ENCODE measurements at regions not wholly inside any gene's neighbourhood (a gene's known extent, or its start where the extent isn't known, plus 50 kb on each side); places are given as distances from the start of the nearest gene placed in this dataset.
A peak's percentile ranks its signal among the peaks of the same experiment; 100 is the strongest.

DNA sequence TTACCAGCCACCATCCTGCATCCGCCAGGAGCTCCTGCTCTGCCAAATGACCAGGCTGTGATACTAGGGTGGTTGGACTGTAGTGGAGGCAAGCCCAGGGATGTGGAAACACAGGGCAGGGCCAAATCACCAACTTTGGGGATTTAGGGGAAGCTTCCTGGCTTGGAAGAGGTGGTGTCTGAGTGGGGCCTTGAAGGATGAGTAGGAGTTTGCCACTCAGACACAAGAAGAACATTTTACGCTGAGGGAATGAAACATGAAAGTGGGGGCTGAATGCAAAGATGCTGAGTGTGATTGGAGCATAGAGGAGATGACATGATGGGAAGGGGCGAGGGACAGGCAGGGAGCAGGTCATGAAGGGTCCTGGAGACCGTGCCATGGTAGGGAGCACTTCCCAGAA is 329.5 kb downstream of the RPS24 start:
- no peak for DNase-seq (ENCODE audit: low read depth)

DNA sequence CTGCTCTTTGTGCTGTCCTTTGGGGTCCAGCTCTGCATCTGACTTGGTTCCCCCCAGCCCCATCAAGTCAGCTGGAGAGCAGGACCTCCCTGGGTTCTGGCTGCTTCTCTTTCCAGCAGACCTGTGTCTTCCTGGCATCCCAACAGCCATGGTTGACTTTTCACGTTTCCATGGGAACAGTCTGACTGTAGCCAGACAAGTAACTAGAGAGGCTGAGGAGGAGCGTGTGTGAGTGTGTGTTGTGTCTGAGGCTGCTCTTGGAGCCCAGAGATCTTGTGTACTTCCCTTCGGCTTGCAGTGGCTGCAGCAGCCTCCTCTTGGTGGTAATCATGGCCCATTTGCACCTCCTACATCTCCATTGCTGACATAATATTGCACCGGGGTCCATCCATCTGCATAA is 332.0 kb downstream of the RPS24 start:
- no peak for DNase-seq (ENCODE audit: low read depth)

DNA sequence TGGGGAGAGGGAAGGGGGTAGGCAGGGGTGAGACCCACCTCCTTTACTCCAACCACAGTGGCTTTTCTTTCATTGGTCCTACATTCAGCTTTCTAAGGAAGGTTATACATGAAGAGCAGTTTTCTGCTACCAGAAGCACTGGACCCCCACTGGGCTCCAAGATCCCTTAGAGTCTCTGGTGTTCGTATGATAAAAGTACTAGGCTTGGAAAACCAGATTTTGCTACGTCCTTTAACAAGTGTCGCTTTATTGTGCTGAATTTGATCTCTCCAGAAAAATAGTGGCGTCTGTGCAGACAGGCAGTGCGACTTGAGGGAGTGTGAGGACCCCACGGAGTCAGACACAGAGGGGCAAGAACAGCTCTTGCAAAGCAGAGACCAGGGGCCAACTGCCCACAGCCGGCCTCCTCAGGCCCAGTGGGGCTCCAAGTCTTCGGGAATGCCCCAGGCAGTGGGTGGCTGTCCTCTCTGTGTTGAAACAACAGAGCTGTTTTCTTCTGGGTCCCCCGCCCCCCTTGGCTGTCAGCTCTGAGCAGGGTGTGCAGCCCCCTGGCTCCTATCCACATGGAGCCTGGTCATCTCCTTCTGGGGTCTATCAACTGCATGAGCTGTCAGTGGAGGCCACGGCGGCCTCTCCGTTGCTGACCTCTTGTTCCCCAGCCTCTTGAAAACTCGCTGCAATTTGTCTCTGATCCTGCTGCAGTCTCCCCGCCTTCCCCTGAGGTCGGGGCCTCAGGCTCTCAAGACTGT is 333.2 kb downstream of the RPS24 start:
- no peak for DNase-seq (ENCODE audit: low read depth)

DNA sequence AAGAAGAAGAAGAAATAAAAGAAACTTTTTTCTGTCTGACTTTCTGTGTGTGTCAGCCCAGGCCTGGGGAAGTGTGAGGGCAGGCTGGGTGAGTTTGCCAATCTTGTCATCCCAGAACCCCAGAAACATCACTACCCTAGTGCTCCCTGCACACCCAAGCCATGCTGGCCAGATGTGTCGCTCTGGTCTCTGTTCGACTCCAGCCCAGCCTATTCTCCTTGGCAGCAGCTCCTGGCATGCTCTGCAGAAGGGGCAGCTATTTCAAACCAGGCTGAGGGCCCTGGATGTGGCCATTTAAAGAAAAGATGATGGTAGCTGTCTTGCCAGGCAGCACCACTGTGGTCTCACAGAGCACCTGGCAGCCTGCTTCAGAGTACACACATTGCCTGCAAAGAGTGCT is 334.1 kb downstream of the RPS24 start:
- no peak for DNase-seq (ENCODE audit: low read depth)

DNA sequence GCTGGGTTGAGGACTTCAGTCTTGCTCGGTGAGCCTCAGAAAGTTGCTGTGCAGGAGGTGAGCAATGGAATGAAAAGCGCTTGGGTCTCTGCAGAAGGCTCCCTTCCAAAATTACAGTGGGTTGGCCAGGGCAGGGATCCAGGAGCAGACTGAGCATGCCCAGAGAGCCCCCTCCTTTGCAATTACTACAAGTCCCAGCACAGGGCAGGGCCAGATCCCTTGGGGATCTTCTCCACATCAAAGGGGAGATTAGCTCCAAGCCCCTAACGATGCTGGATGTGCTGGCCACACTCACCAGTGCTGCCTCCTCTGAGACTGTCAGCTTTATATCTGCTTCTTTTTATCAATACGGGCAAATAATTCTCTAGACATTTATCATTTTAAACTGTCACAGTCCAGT is 337.5 kb downstream of the RPS24 start:
- no peak for DNase-seq (ENCODE audit: low read depth)

DNA sequence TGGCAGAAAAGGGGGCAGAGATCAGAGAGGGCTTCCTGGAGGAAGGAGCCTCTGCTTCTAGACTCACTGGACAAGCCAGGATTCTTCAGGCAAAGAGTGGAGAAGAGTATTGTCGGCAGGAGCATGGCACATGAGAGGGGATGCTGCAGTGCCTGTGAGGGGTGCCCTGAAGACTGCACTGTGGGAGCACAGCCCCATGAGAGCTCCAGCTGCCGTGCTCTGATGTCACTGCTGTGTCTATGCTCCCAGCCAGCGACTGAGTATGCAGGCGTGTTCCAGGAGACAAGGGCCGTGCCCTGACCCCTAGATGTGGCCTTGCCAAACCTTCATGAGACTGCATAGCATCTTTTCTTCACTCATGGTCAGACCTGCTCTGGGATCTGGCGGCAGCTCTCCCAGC is 339.1 kb downstream of the RPS24 start:
- no peak for DNase-seq (ENCODE audit: low read depth)

DNA sequence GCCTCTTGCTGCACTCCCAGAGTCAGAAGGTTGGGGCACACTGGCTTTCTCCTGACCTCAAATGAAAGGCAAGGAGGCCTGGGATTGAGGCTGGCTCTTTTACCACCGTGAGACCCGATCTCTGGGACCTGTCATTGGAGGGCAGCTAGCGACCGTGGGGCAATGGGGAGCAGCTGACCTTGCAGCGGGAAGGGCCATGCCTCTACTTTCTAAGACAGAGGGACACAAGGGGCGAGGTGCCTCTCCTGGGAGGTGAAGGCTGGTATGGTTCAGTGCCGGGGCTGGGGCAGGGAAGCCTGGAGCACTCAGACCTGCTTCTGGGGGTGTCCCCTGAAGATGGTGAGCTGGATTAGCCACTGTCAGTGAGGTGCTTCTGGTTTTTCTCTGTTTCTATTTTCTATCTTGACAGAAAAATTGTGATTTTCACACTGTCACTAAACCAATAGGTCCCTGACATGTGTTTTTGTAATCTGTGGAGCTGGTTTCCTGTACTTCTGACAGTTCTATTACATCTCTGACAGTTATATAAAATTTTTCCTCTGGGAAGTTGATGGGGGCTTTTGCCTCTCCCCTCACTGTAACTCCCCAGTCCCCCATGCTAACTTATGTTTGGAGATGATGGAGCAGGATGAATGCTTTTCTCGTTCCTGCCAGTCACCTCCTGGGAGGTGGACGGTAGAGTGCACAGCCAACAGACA is 340.8 kb downstream of the RPS24 start:
- no peak for DNase-seq (ENCODE audit: low read depth)

DNA sequence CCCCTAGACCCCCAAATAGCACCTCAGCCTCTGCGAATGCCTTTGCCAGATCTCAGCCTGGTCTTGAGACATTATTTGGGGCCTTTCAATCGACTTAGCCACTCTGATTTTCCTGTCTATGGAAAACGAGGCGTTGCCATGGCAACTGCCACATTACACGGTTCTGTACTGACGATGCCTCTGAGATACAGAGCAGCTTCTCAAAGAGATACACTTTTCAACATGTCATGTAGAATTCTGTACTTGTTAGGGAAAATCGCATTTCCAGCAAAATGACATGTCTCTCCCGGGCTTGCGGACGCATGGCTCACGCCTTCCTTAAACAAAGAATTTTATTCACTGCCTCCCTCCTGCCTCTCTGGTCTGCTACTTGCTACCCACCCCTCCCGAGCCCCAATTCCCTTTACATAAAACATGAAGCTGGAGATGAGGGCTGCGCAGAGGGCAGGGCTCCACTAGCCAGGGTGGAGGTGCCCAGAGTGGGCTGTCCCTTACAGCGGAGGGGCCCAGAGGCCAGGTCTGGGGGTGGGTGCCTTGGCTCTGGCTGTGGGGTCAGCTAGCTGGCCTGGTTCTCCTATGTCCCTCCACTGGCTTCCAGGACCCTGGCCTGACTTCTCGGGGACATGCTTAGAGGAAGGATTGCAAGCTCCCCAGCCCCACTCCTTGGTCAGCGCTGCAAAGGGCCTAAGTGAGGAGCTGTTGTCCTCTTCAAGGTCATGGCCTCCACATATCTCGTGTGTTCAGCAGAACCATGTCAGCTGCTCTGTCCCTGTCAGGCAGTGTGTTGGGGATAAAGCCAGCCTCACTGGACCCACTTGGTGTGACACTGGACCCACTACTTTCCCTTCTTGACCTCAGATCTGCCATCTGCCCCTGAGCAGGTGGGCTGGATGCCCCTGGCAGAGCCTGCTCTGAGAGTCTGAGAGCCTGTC is 342.5 kb downstream of the RPS24 start:
- DNase-seq (ENCODE audit: low read depth), result no peak

DNA sequence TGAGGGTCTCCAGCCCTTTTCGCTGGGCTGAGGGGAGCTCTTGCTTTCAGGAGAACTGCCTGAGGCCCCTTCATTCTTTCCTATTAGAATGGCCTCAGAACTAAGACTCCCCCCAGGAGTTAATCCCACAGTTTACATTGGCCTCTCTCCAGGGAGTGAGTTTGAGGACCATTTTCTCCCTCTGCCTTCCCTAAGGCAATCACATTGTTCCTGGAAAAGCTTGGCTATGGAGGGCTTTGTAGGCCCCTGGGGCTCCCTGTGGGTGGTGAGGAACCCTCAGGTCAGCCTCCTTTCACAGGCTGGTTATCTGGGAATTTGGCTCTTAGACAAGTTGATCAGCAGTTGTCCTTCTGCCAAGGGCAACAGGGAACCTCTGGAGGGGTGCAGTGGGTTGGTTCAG is 343.7 kb downstream of the RPS24 start:
- DNase-seq (ENCODE audit: low read depth), result peak; percentile 30

DNA sequence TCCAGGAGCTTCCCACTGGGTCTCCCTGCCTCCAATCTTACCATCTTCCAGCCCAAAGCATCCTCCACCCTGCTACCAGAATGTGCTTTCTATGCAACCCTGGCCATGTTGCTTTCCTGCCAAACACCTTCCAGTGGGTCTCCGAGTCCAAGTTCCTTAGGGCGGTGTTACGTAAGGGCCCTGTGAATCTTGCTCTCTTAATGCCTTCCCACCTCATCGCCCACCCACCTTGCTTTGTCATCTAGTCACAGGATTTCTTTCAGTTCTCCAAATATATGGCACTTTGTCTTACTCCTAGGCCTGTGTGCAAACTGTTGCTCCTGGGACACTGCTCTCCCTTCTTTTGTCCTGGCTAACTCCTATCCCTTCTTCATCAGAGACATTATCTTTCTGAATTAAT is 344.5 kb downstream of the RPS24 start:
- DNase-seq (ENCODE audit: low read depth), result no peak

DNA sequence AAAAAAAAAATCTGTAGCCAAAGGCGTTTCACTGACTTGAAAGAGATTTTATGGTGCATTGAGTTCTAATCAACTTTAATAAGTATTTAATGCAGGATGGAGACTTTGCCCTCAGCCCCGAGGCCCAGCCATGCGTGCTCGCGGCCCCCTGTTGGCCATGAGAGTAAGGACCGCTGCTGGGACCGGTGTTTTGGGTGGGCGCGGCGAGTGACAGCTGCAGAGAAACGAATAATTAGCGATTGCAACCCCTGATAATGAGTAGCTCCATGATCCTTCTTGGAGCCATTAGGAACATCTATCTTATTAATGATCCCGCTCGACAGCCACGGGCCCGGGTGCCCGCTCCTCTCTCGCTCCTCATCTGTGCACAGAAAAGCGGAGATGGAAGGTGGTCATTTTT is 347.4 kb downstream of the RPS24 start:
- no peak for DNase-seq (ENCODE audit: low read depth)

DNA sequence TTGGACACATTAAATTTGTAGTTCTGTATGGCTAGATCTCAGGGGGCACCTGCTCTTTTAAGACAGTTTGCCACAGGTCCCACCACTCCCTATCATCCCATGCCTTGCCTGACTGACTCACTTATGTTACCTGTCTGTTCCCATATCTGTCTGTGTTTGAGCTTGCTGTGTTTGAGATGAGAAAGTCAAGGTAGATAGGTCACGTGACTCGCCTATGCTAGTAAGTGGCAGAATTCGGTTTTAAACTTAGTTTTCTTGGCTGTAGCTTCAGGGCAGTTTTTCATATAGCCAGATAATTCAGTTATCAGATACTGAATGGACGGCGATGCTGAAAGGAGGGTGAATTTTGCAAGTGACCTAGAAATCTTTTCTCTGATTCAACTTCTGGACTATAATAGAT is 348.4 kb downstream of the RPS24 start:
- no peak for DNase-seq (ENCODE audit: low read depth)

DNA sequence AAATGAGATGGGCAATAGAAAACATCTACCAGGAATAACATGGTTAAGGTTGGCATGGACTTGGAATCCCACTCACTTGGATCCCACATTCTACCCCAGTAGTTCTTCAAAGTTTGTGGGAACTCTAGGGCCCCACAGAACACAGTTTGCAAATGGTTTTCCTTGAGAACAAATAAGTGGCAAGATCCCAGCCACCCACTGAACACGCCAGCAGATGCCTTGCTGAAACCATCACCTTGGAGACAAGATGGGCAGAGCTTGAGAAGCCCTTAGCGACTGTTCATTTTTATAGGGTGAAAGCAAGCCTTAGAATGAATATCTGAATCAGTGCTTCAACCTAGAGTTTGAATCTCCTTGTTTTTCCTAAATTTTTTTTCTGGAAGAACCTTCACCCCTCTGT is 349.1 kb downstream of the RPS24 start:
- no peak for DNase-seq (ENCODE audit: low read depth)

DNA sequence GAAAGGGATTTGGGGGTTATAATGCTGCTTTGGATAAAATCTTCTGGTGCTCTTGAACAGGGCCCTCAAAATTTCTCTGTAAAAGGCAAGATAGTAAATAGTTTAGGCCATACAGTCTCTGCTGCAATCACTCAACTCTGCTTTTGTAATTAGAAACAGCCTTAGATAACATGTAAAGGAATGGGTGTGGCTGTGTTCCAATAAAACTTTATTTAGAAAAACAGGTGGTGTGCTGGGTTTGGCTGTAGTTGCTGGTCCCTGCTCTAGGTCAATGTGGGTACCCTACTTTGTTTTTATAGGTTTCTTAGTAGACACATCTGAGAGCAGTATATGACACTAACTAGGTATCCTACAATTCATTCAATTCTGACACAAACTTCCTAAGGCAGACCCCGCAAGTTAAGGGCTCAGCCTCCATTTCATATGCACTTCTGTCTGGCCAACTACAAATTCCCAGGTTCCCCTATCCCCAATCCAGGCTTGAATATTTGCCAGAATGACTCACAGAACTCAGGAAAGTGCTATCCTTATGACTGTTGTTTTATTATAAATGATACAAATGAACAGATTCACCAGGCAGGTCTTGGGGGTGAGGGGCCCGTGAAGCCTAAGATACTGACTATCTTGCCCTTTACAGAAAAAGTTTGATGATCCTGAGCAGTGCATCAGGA is 349.9 kb downstream of the RPS24 start:
- DNase-seq (ENCODE audit: low read depth), result no peak

DNA sequence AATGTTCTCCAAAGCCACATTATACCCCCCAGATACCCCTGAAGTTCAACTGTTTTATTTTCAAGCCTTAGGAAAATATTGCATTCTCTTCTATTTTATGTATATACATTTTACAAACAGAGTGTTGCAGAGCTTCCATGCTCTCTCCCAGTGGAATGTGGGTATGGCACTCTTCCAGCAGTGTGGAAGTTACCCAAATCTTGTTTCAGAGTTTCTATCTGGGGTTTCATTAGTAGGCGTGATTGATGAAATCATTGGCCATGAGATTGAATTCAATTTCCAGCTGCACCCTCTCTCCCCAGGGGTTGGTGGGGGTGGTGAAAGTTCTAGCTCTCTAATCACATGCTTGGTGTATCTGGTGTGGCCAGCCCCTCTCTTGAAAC is 350.4 kb downstream of the RPS24 start:
- no peak for DNase-seq (ENCODE audit: low read depth)

DNA sequence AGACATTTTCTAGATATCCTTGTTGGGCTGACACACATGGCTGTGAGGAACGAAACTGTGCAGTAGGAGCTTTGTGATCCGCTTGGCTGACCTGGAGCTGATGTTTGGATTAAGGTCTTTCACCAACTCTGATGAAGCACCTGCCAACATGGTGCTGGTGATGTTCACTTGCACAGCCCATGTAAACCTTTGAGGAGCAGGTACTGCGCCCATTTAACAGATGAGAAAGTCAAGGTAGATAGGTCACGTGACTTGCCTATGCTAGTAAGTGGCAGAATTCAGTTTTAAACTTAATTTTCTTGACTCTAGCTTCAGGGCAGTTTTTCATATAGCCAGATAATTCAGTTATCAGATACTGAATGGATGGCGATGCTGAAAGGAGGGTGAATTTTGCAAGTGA is 351.9 kb downstream of the RPS24 start:
- DNase-seq (ENCODE audit: low read depth), result no peak

DNA sequence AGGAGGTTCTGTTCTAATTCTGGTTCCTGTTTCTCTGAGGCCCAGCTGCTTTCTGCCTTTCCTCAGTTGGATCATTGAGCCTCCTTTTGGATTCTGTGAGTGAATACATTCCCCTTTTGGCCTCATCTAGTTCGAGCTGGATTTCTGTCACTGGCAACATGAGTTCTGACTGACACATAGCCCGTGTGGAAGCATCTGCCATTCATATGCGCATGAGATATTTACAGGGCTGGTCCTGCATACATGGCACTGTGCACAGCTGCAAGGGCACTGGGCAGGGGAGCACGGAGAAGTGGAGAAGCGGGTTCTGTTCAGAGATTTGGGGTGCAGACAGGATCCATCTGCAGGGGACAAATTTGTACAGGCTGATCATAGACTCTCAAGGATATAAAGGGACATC is 352.8 kb downstream of the RPS24 start:
- DNase-seq (ENCODE audit: low read depth), result no peak

DNA sequence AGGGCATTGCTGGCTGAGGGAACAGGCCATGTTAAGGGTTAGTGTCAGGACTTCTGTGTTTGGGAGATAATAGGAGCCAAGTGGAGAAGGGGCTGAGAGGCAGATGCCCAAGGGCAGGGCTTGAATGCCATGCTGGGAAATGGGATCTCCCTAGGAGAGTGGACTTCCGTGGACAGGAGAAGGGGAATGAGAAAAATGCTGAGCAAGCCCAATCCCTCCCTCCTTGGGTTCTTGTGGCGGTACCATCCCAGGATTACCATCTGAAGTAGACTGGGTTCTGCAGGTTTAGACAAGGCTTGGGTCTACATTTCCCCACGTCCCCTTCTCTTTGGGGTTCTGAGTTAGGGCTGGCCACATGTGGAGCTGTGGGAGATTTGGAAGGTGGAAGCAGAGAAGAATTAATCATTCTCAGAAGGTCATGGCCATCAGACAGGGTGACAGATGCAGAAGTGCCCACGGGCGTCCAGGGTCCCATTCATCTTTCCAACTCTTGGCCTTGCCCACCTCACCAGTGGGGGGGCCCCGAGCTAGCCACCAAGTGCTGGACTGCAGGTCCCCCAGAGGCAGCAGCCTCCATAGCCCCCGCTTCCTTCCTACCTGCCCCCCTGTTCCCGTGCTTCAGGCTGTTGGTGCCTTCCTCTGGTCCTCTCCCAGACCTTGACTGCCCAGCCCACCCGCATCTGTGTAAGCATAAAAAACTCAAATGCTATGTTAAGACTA is 354.8 kb downstream of the RPS24 start:
- DNase-seq (ENCODE audit: low read depth), result no peak

DNA sequence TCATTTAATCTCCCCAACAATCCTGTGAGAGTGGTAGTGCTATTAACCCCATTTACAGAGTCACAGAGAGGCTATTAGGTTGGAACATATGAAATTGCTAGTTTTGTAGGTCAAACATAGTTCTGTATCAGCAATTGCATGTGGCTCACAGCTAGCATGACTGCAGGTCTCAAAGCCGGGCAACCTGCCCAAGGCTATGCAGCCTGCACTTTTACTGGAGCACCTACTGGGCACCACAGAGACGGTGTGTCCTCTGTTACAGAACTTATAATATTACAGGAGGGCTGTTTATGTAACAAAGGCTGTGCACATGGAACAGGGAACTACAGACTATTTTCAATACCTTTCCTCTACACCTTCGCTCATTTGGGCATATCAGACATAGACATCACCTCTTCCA is 355.8 kb downstream of the RPS24 start:
- DNase-seq (ENCODE audit: low read depth), result no peak

DNA sequence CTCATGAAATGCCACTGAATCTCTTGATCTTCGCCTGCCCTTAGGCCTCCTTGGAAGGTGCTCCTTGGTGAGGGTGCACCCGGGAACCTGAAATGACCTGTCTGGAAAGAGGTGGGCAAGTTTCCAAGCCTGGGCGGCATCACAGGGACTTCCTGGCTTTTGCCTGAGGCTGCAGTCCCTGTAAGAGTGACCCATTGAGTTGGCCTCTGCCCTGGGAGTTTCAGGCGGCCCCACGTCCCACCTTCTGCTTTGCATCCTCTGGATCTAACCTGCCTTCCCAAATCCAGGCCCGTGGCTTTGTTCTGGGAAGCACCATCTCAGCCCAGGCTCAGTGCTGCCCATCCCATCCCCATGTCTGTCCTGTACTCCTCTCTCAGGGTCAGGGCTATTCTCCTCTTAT is 356.4 kb downstream of the RPS24 start:
- DNase-seq (ENCODE audit: low read depth), result no peak

DNA sequence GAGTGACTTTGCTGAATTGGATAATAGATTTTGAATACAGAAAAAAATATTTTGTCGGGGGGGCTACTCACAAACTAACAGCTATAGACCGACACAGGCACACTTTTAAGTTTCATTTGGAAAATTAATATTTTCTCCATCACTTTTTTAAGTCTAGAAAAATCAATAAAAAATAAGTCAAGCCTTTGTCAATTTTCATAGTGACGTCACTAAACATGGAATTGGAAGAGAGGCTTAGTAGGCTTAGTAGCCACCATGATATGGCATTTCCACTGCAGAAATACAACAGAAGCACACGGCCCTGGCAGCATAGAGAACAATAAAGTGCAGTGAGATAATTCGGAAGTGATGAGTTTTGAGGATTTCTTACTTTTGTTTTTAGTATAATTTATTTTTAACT is 357.2 kb downstream of the RPS24 start:
- DNase-seq (ENCODE audit: low read depth), result no peak

DNA sequence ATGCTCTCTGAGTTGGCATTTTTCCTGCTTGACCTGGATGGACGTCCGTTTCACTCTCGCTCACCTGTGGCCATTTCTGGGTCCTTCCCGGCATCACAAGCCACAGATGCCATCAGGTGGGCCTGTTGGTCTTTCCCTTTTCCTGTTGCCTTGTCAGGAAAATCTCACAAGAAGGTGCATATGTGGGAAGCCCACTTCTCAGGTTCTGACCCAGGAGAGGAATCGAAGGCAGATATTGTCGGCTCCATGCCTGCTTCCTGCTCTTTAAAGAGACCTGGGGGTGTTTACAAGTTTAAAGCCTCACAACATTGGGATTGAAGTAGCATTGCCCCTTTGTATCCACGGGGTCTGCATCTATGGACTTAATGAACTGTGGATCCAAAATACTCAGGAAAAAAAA is 357.9 kb downstream of the RPS24 start:
- DNase-seq (ENCODE audit: low read depth), result no peak

All from Daoy (cell line).